Thyroid gland (tissue), 4 donors: ENCODE measurements at regions not wholly inside any gene's neighbourhood (a gene's known extent, or its start where the extent isn't known, plus 50 kb on each side); places are given as distances from the start of the nearest gene placed in this dataset.

Experiments
- POLR2A ChIP-seq, 2 donors: fragments of 450-650 bp; IDR thresholded peaks; one replicate each; pipeline ENCODE4 v1.6.1; 2017; ENCODE audit warnings: antibody characterized with exemption in 2 of 2, mild to moderate bottlenecking in 2 of 2, moderate library complexity in 1 of 2
- TF ChIP-seq, protein P1 (sequence below), 6 experiments: fragments of 200-600 bp in 3 of 6; fragments of 450-650 bp in 3 of 6; sonication (generic) in 3 of 6; IDR thresholded peaks; one replicate each; pipeline ENCODE4 v1.5.1; 2016 to 2019; ENCODE audit warnings: antibody characterized with exemption in 6 of 6, mild to moderate bottlenecking in 2 of 6, inconsistent platforms in 1 of 6, moderate library complexity in 1 of 6

DNA sequence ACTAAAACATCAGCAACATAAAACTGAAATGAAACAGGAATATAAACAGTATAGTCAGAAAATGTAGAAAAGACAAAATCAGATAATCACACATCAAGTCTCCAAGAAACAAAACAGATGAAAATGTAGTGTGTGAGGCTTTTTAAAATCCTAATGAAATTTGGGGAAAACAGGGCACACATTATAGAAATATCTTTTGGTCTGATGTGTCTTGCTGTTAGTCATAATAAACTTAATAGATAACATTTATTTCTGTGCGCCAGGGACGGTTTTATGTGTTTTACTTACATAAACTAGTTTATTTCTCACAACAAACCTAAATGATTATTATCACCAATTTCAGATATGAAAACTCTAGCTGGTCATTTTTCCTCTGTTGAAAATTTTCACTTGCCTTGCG is 293.9 kb upstream of the GATB start:
- TF ChIP-seq, protein P1, sequence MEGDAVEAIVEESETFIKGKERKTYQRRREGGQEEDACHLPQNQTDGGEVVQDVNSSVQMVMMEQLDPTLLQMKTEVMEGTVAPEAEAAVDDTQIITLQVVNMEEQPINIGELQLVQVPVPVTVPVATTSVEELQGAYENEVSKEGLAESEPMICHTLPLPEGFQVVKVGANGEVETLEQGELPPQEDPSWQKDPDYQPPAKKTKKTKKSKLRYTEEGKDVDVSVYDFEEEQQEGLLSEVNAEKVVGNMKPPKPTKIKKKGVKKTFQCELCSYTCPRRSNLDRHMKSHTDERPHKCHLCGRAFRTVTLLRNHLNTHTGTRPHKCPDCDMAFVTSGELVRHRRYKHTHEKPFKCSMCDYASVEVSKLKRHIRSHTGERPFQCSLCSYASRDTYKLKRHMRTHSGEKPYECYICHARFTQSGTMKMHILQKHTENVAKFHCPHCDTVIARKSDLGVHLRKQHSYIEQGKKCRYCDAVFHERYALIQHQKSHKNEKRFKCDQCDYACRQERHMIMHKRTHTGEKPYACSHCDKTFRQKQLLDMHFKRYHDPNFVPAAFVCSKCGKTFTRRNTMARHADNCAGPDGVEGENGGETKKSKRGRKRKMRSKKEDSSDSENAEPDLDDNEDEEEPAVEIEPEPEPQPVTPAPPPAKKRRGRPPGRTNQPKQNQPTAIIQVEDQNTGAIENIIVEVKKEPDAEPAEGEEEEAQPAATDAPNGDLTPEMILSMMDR (IDR thresholded peaks at IDR 0.05), result no peak
- no peak for TF ChIP-seq POLR2A (IDR thresholded peaks at IDR 0.05)
